H9 (cell line): ENCODE measurements at regions not wholly inside any gene's neighbourhood (a gene's known extent, or its start where the extent isn't known, plus 50 kb on each side); places are given as distances from the start of the nearest gene placed in this dataset.

Experiments used
- DNase-seq: peaks from one replicate; pipeline ENCODE4 v3.0.0-alpha.2; 2017
- H2AFZ ChIP-seq: one replicate; pipeline ENCODE4 v1.6.1; 2013; ENCODE audit warnings: mild to moderate bottlenecking, low read length, control low read depth, moderate library complexity
- H2AK5ac ChIP-seq: 2 replicates; pipeline ENCODE4 v1.6.1; 2013; ENCODE audit warnings: low read length, control low read depth, mixed read lengths; ENCODE audit not compliant: insufficient read length
- H2BK120ac ChIP-seq: one replicate; pipeline ENCODE4 v1.6.1; 2013; ENCODE audit warnings: low read depth, mild to moderate bottlenecking, low read length, control low read depth, inconsistent platforms; ENCODE audit not compliant: poor library complexity, severe bottlenecking
- H2BK12ac ChIP-seq: 2 replicates; pipeline ENCODE4 v1.6.1; 2013; ENCODE audit warnings: low read length, control low read depth, mixed read lengths, low read depth; ENCODE audit not compliant: insufficient read length
- H2BK15ac ChIP-seq: 2 replicates; pipeline ENCODE4 v1.6.1; 2013; ENCODE audit warnings: low read depth, low read length, control low read depth
- H2BK20ac ChIP-seq: one replicate; pipeline ENCODE4 v1.6.1; 2013; ENCODE audit warnings: low read depth, mild to moderate bottlenecking, low read length, control low read depth, inconsistent platforms; ENCODE audit not compliant: poor library complexity, severe bottlenecking
- H2BK5ac ChIP-seq: 2 replicates; pipeline ENCODE4 v1.6.1; 2013; ENCODE audit warnings: low read length, control low read depth, mixed read lengths; ENCODE audit not compliant: insufficient read length
- H3K14ac ChIP-seq: 2 replicates; pipeline ENCODE4 v1.6.1; 2013; ENCODE audit warnings: low read length, control low read depth; ENCODE audit not compliant: insufficient read depth
- H3K18ac ChIP-seq: 2 replicates; pipeline ENCODE4 v1.6.1; 2013; ENCODE audit warnings: low read depth, mild to moderate bottlenecking, mixed read lengths, low read length, control low read depth; ENCODE audit not compliant: insufficient read length
- H3K23ac ChIP-seq: 2 replicates; pipeline ENCODE4 v1.6.1; 2013; ENCODE audit warnings: low read length, control low read depth, mixed read lengths, low read depth; ENCODE audit not compliant: insufficient read length
- H3K23me2 ChIP-seq: 2 replicates; pipeline ENCODE4 v1.6.1; 2013; ENCODE audit warnings: low read depth, mild to moderate bottlenecking, mixed read lengths, low read length, control low read depth; ENCODE audit not compliant: insufficient read length, poor library complexity, severe bottlenecking
- H3K27ac ChIP-seq: 2 replicates; pipeline ENCODE4 v1.5.1; 2013; ENCODE audit warnings: low read length, control low read depth, mixed read lengths, low read depth; ENCODE audit not compliant: insufficient read length
- H3K27me3 ChIP-seq: 2 replicates; pipeline ENCODE4 v1.6.1; 2013; ENCODE audit warnings: low read length, control low read depth, inconsistent platforms; ENCODE audit not compliant: insufficient read depth
- H3K4ac ChIP-seq: 2 replicates; pipeline ENCODE4 v1.6.1; 2013; ENCODE audit warnings: low read depth, mild to moderate bottlenecking, control low read depth, inconsistent platforms, low read length, moderate library complexity
- H3K4me1 ChIP-seq: 2 replicates; pipeline ENCODE4 v1.6.1; 2013; ENCODE audit warnings: low read length, control low read depth, inconsistent platforms; ENCODE audit not compliant: insufficient read depth
- H3K4me2 ChIP-seq: 2 replicates; pipeline ENCODE4 v1.6.1; 2013; ENCODE audit warnings: low read length, control low read depth, mixed read lengths; ENCODE audit not compliant: insufficient read length, insufficient read depth
- H3K56ac ChIP-seq: 2 replicates; pipeline ENCODE4 v1.6.1; 2013; ENCODE audit warnings: low read depth, mild to moderate bottlenecking, mixed read lengths, low read length, control low read depth; ENCODE audit not compliant: insufficient read length
- H3K79me1 ChIP-seq: 2 replicates; pipeline ENCODE4 v1.6.1; 2013; ENCODE audit warnings: low read depth, mild to moderate bottlenecking, moderate library complexity, low read length, control low read depth, inconsistent platforms; ENCODE audit not compliant: insufficient read depth, poor library complexity, severe bottlenecking
- H3K79me2 ChIP-seq: 2 replicates; pipeline ENCODE4 v1.6.1; 2013; ENCODE audit warnings: low read length, control low read depth, inconsistent platforms; ENCODE audit not compliant: insufficient read depth
- H3K9ac ChIP-seq: 2 replicates; pipeline ENCODE4 v1.6.1; 2013; ENCODE audit warnings: low read length, control low read depth, mixed read lengths; ENCODE audit not compliant: insufficient read length; ENCODE audit errors: extremely low read depth
- H3K9me3 ChIP-seq: one replicate; pipeline ENCODE4 v1.6.1; 2013; ENCODE audit warnings: low read depth, low read length, inconsistent platforms; ENCODE audit not compliant: control insufficient read depth
- H3T11ph ChIP-seq: one replicate; pipeline ENCODE4 v1.6.1; 2013; ENCODE audit warnings: mild to moderate bottlenecking, low read length, control low read depth, inconsistent platforms
- H4K20me1 ChIP-seq: one replicate; pipeline ENCODE4 v1.6.1; 2013; ENCODE audit not compliant: control insufficient read depth, insufficient read length, insufficient read depth
- H4K5ac ChIP-seq: 2 replicates; pipeline ENCODE4 v1.6.1; 2013; ENCODE audit warnings: low read depth, mild to moderate bottlenecking, mixed read lengths, low read length, control low read depth; ENCODE audit not compliant: insufficient read length
- H4K8ac ChIP-seq: replicated peaks from 2 replicates; pipeline ENCODE4 v1.6.1; 2013; ENCODE audit warnings: low read length, control low read depth, mixed read lengths, low read depth; ENCODE audit not compliant: insufficient read length
- H4K91ac ChIP-seq: 2 replicates; pipeline ENCODE4 v1.6.1; 2013; ENCODE audit warnings: low read depth, mild to moderate bottlenecking, moderate library complexity, mixed read lengths, low read length, control low read depth; ENCODE audit not compliant: insufficient read length
- H3K27ac Mint-ChIP-seq, 3 experiments: 2 replicates in 2 of 3; 3 replicates in 1 of 3; pipeline ENCODE4 v1.8.0; 2020 to 2021; ENCODE audit warnings: mixed read lengths in 3 of 3, mild to moderate bottlenecking in 1 of 3, moderate library complexity in 1 of 3
- H3K27me3 Mint-ChIP-seq: 2 replicates; pipeline ENCODE4 v1.8.0; 2021; ENCODE audit warnings: low read depth, mild to moderate bottlenecking, moderate library complexity, mixed read lengths
- H3K36me3 Mint-ChIP-seq, 3 experiments: 2 replicates in 2 of 3; 3 replicates in 1 of 3; pipeline ENCODE4 v1.8.0; 2020 to 2021; ENCODE audit warnings: low read depth in 3 of 3, mixed read lengths in 3 of 3; ENCODE audit not compliant: insufficient read depth in 1 of 3
- H3K4me1 Mint-ChIP-seq, 2 experiments: 2 replicates each; pipeline ENCODE4 v1.8.0; 2020; ENCODE audit warnings: mixed read lengths in 2 of 2
- H3K4me3 Mint-ChIP-seq, 2 experiments: 2 replicates in 1 of 2; 3 replicates in 1 of 2; pipeline ENCODE4 v1.8.0; 2020 to 2021; ENCODE audit warnings: mild to moderate bottlenecking in 2 of 2, mixed read lengths in 2 of 2, moderate library complexity in 1 of 2
- H3K9me3 Mint-ChIP-seq, 2 experiments: 2 replicates in 1 of 2; 3 replicates in 1 of 2; pipeline ENCODE4 v1.8.0; 2020; ENCODE audit warnings: mild to moderate bottlenecking in 2 of 2, mixed read lengths in 2 of 2, moderate library complexity in 1 of 2
- WGBS: extraction: QIAGEN DNeasy Blood & Tissue Kit; methylation state at CpG from one replicate; pipeline ENCODE4 v1.1.7; 2013; ENCODE audit warnings: missing lambda C conversion rate, low lambda C conversion rate, mixed read lengths; ENCODE audit not compliant: insufficient read length; ENCODE audit errors: extremely low coverage; 5-methylcytosine and 5-hydroxymethylcytosine counted together
- TF ChIP-seq, protein P1 (sequence below): fragments of 200-600 bp; sonication (generic); conservative IDR thresholded peaks from 3 replicates; pipeline ENCODE4 v1.8.0; 2021; ENCODE audit warnings: antibody characterized with exemption, mild to moderate bottlenecking

DNA sequence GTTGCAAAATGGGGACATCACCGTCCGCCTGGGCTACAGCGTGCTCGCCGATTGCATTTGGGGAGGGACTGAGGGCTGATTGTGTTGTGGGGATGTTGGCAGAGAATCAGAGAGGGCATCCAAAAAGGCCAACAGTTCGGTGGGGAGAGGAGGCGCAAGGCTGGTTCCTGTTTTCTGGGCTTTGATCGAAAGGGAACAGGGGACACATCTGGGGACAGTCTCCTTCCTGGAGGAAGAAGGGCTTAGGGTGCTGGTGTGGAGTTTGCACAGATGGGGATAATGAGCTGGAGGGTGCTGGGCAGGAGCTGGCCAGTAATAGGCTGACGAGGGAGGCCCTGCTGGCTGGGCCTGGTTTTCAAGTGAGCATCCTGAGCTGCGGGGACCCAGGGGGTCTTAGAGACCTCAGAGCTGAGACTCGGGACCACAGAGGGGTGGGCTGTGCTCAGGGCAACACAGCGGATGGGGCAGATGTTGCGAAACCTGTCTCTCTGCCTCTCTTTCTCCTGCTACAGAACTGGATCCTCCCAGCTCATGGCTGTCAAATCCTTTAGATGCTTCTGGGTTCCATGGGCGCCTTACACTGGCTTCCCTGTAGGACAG, 288.7 kb downstream of the SEC14L1 start:
- no peak for DNase-seq
- Histone ChIP-seq H3K4me1 (peaks cover 10% of the 10 kb centered on the region; the same call in 1 of the 2 replicates), H3K23me2 (no peaks in the 10 kb centered on the region), H3K9me3 (no peaks in the 10 kb centered on the region), H3K4me2 (no peak overlapping the region), H4K5ac (no peak overlapping the region), H3K27me3 (no peaks in the 10 kb centered on the region), H2AFZ (no peak overlapping the region), H2BK5ac (no peak overlapping the region), H4K8ac (no peak overlapping the region), H3K79me2 (no peaks in the 10 kb centered on the region; the same call in 1 of the 2 replicates), H3K14ac (no peak overlapping the region), H3K27ac (no peak overlapping the region), H2BK20ac (no peak overlapping the region), H2BK120ac (no peak overlapping the region), H3K56ac (no peak overlapping the region), H3K23ac (no peak overlapping the region), H3T11ph (no peak overlapping the region), H3K4ac (no peak overlapping the region), H4K91ac (no peak overlapping the region), H2BK12ac (no peak overlapping the region), H2BK15ac (no peak overlapping the region), H2AK5ac (no peak overlapping the region), H4K20me1 (peaks cover 2% of the 10 kb centered on the region), H3K9ac (no peak overlapping the region), H3K18ac (no peak overlapping the region), H3K79me1 (peaks cover 2% of the 10 kb centered on the region)
- peaks cover 42 to 77% of the 10 kb centered on the region in 2 experiments for H3K4me1 Mint-ChIP-seq
- TF ChIP-seq, protein P1, sequence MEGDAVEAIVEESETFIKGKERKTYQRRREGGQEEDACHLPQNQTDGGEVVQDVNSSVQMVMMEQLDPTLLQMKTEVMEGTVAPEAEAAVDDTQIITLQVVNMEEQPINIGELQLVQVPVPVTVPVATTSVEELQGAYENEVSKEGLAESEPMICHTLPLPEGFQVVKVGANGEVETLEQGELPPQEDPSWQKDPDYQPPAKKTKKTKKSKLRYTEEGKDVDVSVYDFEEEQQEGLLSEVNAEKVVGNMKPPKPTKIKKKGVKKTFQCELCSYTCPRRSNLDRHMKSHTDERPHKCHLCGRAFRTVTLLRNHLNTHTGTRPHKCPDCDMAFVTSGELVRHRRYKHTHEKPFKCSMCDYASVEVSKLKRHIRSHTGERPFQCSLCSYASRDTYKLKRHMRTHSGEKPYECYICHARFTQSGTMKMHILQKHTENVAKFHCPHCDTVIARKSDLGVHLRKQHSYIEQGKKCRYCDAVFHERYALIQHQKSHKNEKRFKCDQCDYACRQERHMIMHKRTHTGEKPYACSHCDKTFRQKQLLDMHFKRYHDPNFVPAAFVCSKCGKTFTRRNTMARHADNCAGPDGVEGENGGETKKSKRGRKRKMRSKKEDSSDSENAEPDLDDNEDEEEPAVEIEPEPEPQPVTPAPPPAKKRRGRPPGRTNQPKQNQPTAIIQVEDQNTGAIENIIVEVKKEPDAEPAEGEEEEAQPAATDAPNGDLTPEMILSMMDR: no peak
- H3K4me3 Mint-ChIP-seq: no peak overlapping the region
- H3K36me3 Mint-ChIP-seq: peaks cover 0 to 2% (median 0%) of the 10 kb centered on the region in 3 experiments; a peak in 1 of 7 replicates
- H3K27ac Mint-ChIP-seq: peak overlapping the region; percentile 31 to 88 (median 69); a peak in 5 of 7 replicates
- H3K27me3 Mint-ChIP-seq: no peaks in the 10 kb centered on the region
- WGBS: no CpG with 5 or more reads among the region's 14 CpGs
- no peaks in the 10 kb centered on the region for H3K9me3 Mint-ChIP-seq
